Breast epithelium (tissue), 4 donors: ENCODE measurements at regions not wholly inside any gene's neighbourhood (a gene's known extent, or its start where the extent isn't known, plus 50 kb on each side); places are given as distances from the start of the nearest gene placed in this dataset.
A peak's percentile ranks its signal among the peaks of the same experiment; 100 is the strongest.

Source experiments
- DNase-seq, 2 donors: peaks; one replicate each; pipeline ENCODE4 v3.0.0-alpha.2; 2019; ENCODE audit warnings: low spot score in 2 of 2
- H3K27ac ChIP-seq, 2 donors: fragments of 200-600 bp; sonication (generic) in 1 of 2; one replicate each; pipeline ENCODE4 v1.5.1; 2016 to 2019; ENCODE audit warnings: mild to moderate bottlenecking in 1 of 2
- H3K27me3 ChIP-seq, 2 donors: fragments of 200-600 bp; sonication (generic) in 1 of 2; one replicate each; pipeline versions ENCODE4 v1.5.1 to v1.6.0; 2017 to 2019; ENCODE audit warnings: control low read depth in 1 of 2, mild to moderate bottlenecking in 1 of 2
- H3K36me3 ChIP-seq: fragments of 200-600 bp; one replicate; pipeline ENCODE4 v1.5.1; 2019
- H3K4me1 ChIP-seq, 2 donors: fragments of 200-600 bp; sonication (generic); one replicate each; pipeline ENCODE4 v1.5.1; 2016 to 2019; ENCODE audit warnings: control low read depth in 1 of 2
- H3K4me3 ChIP-seq, 3 donors: fragments of 200-600 bp; sonication (generic); 1 replicate in 2 of 3; 2 replicates in 1 of 3; pipeline ENCODE4 v1.5.1; 2016 to 2019; ENCODE audit warnings: mild to moderate bottlenecking in 3 of 3, moderate library complexity in 2 of 3
- H3K9me3 ChIP-seq, 2 donors: fragments of 200-600 bp; sonication (generic) in 1 of 2; one replicate each; pipeline ENCODE4 v1.5.1; 2016 to 2019; ENCODE audit warnings: control low read depth in 1 of 2
- POLR2A ChIP-seq: fragments of 450-650 bp; IDR thresholded peaks from one replicate; pipeline ENCODE4 v1.6.1; 2016; ENCODE audit warnings: antibody characterized with exemption, mild to moderate bottlenecking, moderate library complexity
- POLR2AphosphoS5 ChIP-seq, 3 donors: sonication (generic); formaldehyde crosslinking; IDR thresholded peaks; one replicate each; pipeline ENCODE4 v1.6.1; 2017; ENCODE audit warnings: antibody characterized with exemption in 3 of 3
- intact Hi-C: fragments of 100-400 bp; cut with DNase I; formaldehyde crosslinking; loops from one replicate; pipeline ENCODE4 v1.15.1; 2023; ENCODE audit warnings: low total_unique reads
- TF ChIP-seq, protein P1 (sequence below), 3 donors: fragments of 450-650 bp; IDR thresholded peaks; one replicate each; pipeline ENCODE4 v1.5.1; 2016 to 2017; ENCODE audit warnings: antibody characterized with exemption in 3 of 3, mild to moderate bottlenecking in 3 of 3, moderate library complexity in 3 of 3

DNA sequence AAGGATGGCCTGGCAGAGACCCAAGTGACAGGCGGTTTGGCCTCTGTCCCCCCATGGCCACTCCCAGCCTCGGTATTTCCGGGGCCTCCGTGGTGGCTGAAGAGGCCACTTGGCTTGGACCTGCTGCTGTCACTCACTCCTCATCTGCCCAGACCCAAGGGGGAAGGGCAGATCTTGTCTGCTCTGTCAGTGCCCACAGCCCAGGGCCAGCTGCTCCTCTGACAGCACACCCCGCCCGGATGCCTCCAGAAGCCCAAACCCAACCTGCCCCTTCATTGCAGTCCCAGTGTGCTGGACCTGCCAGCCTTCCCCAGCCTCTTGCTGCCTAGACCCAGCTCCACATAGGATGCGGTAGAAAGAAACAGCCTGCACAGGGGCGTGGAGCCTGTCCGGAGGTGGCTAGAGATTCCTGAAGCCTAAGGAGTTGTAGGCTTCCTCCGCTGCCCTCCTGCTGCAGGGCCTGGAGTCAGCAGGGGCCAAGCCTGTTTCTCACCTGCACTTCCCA lies 52.0 kb downstream of the MAGEF1 start:
- peak overlapping the region; percentile 43 to 57 for H3K27ac ChIP-seq
- H3K27me3 ChIP-seq: no peaks in the 10 kb centered on the region
- intact Hi-C loops: no loop called here
- no peak overlapping the region for H3K4me3 ChIP-seq
- TF ChIP-seq POLR2A (no peak), POLR2AphosphoS5 (IDR thresholded peaks at IDR 0.05) (no peak)
- TF ChIP-seq, protein P1, sequence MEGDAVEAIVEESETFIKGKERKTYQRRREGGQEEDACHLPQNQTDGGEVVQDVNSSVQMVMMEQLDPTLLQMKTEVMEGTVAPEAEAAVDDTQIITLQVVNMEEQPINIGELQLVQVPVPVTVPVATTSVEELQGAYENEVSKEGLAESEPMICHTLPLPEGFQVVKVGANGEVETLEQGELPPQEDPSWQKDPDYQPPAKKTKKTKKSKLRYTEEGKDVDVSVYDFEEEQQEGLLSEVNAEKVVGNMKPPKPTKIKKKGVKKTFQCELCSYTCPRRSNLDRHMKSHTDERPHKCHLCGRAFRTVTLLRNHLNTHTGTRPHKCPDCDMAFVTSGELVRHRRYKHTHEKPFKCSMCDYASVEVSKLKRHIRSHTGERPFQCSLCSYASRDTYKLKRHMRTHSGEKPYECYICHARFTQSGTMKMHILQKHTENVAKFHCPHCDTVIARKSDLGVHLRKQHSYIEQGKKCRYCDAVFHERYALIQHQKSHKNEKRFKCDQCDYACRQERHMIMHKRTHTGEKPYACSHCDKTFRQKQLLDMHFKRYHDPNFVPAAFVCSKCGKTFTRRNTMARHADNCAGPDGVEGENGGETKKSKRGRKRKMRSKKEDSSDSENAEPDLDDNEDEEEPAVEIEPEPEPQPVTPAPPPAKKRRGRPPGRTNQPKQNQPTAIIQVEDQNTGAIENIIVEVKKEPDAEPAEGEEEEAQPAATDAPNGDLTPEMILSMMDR (IDR thresholded peaks at IDR 0.05): no peak
- H3K36me3 ChIP-seq: no peaks in the 10 kb centered on the region
- DNase-seq: no peak
- H3K9me3 ChIP-seq: no peaks in the 10 kb centered on the region
- H3K4me1 ChIP-seq: peaks cover 2 to 5% of the 10 kb centered on the region in 2 donors

DNA sequence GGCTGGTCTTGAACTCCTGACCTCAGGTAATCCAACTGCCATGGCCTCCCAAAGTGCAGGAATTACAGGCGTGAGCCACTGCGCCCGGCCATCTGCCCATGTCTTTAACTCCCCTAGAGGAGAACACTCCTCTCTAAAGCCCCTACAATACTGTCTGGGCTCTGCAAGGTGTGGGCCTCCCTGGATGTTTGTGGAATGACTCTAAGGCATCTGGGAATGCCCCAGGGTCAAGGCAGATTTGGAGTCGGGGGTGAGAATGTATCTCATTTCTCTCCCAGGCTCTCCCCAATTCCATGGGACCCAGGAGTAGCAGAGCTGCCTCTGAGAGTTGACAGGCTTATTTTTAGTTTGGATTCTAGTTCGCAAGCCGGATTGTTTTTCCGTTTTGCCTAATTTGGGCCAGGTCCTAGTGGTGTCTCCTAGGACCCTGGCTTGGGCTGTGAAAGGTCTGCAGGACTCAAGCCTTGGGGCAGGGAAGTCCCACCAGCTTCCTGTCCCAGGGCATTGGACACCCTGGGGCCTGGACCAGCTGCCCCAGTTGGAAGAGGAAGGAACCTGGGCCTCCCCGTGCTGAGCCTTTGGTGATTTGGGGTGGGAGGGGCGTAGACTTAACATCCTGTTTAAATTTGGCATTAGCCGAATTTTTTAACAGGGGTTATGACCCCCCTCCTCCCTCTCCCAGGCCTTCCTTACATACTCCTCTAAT lies 53.5 kb downstream of the MAGEF1 start:
- Histone ChIP-seq H3K9me3 (no peaks in the 10 kb centered on the region), H3K27me3 (no peaks in the 10 kb centered on the region), H3K36me3 (no peaks in the 10 kb centered on the region), H3K4me3 (no peak overlapping the region), H3K27ac (peak overlapping the region; percentile 57 to 82), H3K4me1 (peaks cover 2 to 5% of the 10 kb centered on the region in 2 donors)
- intact Hi-C loops: no loop called here
- DNase-seq: no peak
- TF ChIP-seq POLR2A (no peak), POLR2AphosphoS5 (IDR thresholded peaks at IDR 0.05) (no peak)
- TF ChIP-seq, protein P1 (IDR thresholded peaks at IDR 0.05): no peak

DNA sequence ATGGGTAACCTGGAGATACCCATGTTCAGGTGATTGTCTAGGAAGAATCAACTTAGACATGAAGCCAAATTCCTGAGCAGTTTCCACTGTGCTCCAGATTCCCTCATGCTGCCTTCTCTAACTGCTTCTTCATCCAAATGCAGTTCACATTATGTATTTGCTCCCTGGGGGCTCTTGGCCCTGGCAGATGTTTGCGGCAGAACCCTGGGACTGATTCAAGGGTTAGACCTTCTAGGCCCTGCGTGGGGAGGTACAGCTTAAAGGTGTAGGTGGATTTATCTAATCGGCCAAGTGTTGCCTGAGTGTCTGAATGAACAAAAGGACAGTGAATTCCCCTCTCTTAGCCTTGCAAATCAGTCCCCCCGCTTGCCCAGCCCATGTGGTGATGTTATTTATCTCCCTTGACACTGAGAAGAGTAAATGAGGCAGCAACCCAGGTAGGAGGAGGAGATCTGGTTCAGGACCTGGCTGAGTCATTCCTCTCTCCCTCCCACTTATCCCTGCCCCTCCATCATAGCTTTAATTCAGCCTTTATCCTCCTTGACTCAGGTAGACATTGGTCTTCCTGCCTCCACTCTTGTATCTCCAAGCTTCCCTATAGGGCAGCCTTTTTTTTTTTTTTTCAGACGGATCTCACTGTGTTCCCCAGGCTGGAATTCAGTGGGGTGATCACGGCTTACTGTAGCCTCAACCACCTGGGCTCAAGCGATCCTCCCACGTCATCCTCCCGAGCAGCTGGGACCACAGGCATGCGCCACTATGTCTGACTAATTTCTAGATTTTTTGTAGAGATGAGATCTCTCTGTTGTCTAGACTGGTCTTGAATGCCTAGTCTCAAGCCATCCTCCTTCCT lies 54.8 kb downstream of the MAGEF1 start:
- Histone ChIP-seq H3K4me3 (no peak overlapping the region), H3K4me1 (peaks cover 2 to 5% of the 10 kb centered on the region in 2 donors), H3K36me3 (no peaks in the 10 kb centered on the region), H3K9me3 (no peaks in the 10 kb centered on the region), H3K27ac (peak overlapping the region; percentile 78 to 88), H3K27me3 (no peaks in the 10 kb centered on the region)
- peak in 1 of 2 donors; percentile 53 for DNase-seq
- TF ChIP-seq, protein P1 (IDR thresholded peaks at IDR 0.05): no peak
- TF ChIP-seq POLR2A (no peak), POLR2AphosphoS5 (IDR thresholded peaks at IDR 0.05) (no peak)
- intact Hi-C loops: no loop called here

DNA sequence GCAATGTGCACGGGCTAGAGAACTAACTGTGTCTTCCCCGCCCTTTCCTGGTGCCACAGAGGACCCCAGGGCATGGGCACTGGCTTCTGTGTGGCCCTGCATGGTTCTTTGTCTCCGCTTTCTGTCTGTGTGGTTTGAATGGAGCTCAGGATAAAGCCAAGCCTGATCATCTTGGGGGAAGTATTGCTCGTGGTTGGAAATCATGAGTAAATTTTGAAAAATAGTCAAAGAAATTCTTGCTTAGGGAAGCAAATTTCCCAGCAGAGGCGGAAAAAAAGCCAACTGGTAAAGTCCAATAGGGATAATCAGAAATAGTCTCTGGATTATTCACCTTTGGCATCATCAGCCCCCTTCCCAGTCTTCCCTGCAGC lies 55.4 kb downstream of the MAGEF1 start:
- H3K27ac ChIP-seq: peak overlapping the region; percentile 78 to 88

More for the DNA sequence above, 55.4 kb downstream of the MAGEF1 start:
- Histone ChIP-seq H3K9me3 (no peaks in the 10 kb centered on the region), H3K36me3 (no peaks in the 10 kb centered on the region), H3K4me3 (no peak overlapping the region), H3K27me3 (no peaks in the 10 kb centered on the region), H3K4me1 (peaks cover 2 to 5% of the 10 kb centered on the region in 2 donors)
- intact Hi-C loops: no loop called here
- TF ChIP-seq POLR2AphosphoS5 (IDR thresholded peaks at IDR 0.05): no peak
- TF ChIP-seq, protein P1 (IDR thresholded peaks at IDR 0.05): no peak
- TF ChIP-seq POLR2A: no peak
- no peak for DNase-seq
